D721Med (cell line): ENCODE measurements at regions not wholly inside any gene's neighbourhood (a gene's known extent, or its start where the extent isn't known, plus 50 kb on each side); places are given as distances from the start of the nearest gene placed in this dataset.
A peak's percentile ranks its signal among the peaks of the same experiment; 100 is the strongest.

Experiments used
- DNase-seq: peaks from one replicate; pipeline ENCODE4 v3.0.0; 2011; ENCODE audit warnings: low spot score; ENCODE audit not compliant: insufficient read length
- FAIRE-seq: peaks from 2 replicates; lab custom pipeline; 2011; peaks lifted over from hg19 to GRCh38; lab: Jason Lieb, UNC
- TF ChIP-seq, protein P1 (sequence below): IDR thresholded peaks from 2 replicates; pipeline ENCODE4 v1.5.1; 2012; ENCODE audit warnings: mild to moderate bottlenecking, control low read depth; ENCODE audit not compliant: insufficient read depth; ENCODE audit errors: missing control alignments

DNA sequence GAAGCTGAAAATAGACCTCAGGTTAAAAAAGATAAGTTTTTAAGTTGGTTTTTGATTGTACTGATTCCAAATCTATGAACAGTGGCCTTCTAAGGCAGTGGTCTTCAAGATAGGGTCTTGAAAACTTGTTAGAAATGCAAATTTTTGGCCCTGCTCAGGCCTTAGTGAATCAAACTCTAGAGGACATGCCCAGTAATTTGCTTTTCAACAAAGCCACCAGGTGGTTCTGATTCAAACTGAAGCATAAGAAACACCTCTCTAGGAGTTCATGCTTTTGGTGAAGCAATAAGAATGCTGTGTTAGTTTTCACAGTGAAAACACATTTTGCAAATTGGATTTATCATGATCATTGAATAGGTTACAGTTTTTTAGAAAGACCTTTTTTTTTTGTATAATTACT, 1849.4 kb upstream of the AGA start:
- FAIRE-seq: no peak
- TF ChIP-seq, protein P1, sequence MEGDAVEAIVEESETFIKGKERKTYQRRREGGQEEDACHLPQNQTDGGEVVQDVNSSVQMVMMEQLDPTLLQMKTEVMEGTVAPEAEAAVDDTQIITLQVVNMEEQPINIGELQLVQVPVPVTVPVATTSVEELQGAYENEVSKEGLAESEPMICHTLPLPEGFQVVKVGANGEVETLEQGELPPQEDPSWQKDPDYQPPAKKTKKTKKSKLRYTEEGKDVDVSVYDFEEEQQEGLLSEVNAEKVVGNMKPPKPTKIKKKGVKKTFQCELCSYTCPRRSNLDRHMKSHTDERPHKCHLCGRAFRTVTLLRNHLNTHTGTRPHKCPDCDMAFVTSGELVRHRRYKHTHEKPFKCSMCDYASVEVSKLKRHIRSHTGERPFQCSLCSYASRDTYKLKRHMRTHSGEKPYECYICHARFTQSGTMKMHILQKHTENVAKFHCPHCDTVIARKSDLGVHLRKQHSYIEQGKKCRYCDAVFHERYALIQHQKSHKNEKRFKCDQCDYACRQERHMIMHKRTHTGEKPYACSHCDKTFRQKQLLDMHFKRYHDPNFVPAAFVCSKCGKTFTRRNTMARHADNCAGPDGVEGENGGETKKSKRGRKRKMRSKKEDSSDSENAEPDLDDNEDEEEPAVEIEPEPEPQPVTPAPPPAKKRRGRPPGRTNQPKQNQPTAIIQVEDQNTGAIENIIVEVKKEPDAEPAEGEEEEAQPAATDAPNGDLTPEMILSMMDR: no peak
- no peak for DNase-seq

DNA sequence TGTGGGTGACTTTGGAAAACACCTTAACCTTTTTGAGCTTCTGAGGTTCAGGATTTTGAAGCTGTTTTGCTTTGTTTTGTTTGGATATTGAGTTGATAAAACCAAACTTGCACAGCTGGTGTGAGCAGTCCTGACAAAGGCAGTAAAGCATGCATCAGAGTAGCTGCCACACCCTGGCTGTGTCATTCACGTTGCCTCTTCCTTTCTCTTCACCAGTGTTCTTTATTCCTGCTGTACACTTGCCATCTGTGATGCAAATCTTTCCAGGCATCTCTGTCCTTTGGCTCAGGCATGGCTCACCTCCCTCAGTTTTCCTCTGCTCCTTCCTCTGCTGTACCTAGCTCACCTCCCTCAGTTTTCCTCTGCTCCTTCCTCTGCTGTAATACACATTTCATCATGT, 1850.2 kb upstream of the AGA start:
- DNase-seq: no peak
- no peak for FAIRE-seq
- TF ChIP-seq, protein P1: no peak

DNA sequence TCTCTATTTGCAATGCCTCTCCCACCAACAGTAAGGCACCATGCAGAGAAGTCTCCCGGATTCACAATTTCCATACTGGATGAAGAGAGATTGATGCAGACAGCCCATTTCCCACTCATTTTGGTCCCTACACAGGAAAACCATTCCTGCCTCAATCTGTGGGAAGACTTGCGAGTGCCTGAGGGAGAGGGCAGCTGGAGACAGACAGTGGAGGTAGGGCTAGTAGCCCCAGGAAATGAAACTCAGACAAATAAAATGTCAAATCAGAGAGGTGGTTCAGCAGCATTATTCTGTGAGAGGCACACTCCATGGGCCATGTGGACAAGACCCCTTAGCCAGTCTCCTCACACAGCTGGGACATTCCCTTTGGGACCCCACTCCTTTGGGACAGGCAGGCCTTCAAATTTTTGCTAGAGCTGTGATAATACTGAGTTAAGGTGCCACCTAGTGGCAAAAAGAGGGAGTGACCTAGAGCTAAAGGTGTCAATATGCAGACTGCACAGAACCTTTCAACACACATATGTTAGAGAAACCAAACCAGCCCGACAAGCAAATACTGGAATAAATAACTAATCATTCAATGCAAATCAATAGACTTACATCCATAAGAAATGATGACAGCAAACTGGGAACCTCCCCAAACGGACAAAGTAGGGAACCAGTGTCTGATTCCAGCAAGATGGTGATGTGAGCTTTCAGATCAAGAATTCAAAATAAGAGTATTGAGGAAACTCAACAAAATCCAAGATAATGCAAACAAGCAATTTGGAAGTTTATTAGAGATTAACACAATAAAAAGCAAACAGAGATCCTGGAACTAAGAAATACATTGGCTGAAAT, 1865.3 kb upstream of the AGA start:
- FAIRE-seq: no peak
- TF ChIP-seq, protein P1: peak; percentile 60
- DNase-seq: no peak

DNA sequence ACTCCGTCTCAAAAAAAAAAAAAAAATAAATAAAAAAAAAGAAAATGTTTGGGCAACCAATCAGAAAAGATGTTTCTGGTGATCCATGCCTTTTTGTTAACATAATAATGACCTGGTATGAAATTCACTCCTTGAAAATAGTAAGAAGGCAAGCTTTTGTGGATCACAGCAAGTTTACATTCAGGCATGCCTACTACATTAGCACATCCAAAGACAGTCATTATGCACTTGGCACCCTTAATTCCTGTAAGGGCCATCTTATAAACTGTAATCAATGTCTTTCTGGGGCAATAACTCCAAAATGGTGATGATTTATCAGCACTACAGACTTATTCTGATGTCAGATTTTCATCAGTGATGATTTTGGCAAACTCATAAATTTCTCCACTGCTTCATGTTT, 1871.6 kb upstream of the AGA start:
- TF ChIP-seq, protein P1: no peak
- FAIRE-seq: no peak
- DNase-seq: no peak

DNA sequence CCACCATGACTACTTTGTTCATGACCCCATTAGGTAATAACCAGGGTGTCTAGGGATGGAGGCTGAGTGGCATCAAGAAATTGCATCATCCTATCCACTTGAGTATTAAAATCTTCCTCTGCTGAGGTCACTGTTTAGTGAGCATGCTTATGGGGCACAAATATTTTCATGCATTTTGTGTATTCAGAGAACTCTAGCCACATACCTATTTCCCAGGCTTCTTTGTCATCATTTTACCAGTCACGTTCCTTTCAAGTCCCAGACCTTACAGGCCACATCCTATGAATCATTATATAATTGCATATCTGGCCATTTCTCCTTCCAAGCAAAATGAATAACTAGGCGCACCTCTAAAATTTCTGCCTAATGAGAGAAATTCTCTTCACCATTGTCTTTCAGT, 1882.9 kb upstream of the AGA start:
- no peak for FAIRE-seq
- no peak for DNase-seq
- TF ChIP-seq, protein P1: no peak

DNA sequence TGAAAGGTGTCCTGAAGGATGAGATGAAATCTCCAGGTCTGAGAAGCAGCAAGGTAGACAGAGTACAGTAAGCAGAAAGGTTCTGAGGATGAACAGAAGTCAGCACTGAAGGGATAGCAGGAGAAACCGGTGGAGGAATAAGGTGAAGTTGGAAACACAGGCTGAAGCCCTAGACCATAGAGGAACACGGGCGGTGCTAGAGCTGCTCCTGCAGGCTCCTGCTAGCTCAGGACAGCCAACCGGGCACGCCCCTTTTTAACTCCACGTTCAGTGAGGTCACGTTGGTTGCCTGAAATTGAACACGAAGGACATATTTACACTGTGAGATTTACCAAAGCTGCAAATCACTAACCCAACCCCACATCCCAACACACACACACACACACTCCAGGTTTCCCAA, 1886.4 kb upstream of the AGA start:
- DNase-seq: no peak
- FAIRE-seq: no peak
- TF ChIP-seq, protein P1: no peak

DNA sequence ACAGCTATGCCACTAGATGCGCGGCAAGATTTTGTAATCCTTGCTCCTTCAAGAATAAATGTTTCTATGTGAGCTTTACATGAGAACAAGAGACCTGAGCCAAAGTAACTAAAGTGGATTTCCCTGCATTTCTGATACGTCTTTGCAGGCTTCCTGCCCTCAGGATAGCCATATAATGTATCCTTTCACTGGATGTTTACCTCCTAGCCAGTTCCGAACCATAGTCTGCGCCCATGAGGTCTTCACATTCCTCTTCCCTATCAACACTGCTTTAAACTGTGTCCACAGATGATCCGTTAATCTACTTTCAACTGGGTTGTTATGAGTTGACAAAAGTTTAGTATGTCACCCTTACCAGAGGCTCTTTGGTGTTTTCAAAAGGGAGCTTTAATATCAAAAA, 1889.1 kb upstream of the AGA start:
- DNase-seq: no peak
- TF ChIP-seq, protein P1: no peak
- FAIRE-seq: no peak
